ENCODE measurements at regions not wholly inside any gene's neighbourhood (a gene's known extent, or its start where the extent isn't known, plus 50 kb on each side); places are given as distances from the start of the nearest gene placed in this dataset.

GRCh38 chr12:84691266-84691665 lies 221.3 kb downstream of the SLC6A15 start:
- TF ChIP-seq CTCF (IDR thresholded peaks at IDR 0.05) (no peak), POLR2A (IDR thresholded peaks at IDR 0.05) (no peak)
